OCI-M1 (cell line): ENCODE measurements at regions not wholly inside any gene's neighbourhood (a gene's known extent, or its start where the extent isn't known, plus 50 kb on each side); places are given as distances from the start of the nearest gene placed in this dataset.

Experiments
- DNase-seq: peaks from one replicate; lab custom pipeline; 2025; lab: John Stamatoyannopoulos, UW

GRCh38 chr5:57839437-57840079, 356.9 kb upstream of the ACTBL2 start:
- no peak for DNase-seq

GRCh38 chr5:57839025-57839424, 356.4 kb upstream of the ACTBL2 start:
- DNase-seq: no peak

- DNase-seq: no peak
These were observed 354.3 kb upstream of the ACTBL2 start for GRCh38 chr5:57836921-57837320.

GRCh38 chr5:57836331-57836730, 353.7 kb upstream of the ACTBL2 start:
- DNase-seq: no peak

- DNase-seq: no peak
These were observed 352.4 kb upstream of the ACTBL2 start for GRCh38 chr5:57834829-57835608.

- no peak for DNase-seq
These were observed 350.9 kb upstream of the ACTBL2 start for GRCh38 chr5:57833489-57833888.

GRCh38 chr5:57832875-57833274, 350.3 kb upstream of the ACTBL2 start:
- DNase-seq: no peak

- no peak for DNase-seq
These were observed 349.3 kb upstream of the ACTBL2 start for GRCh38 chr5:57831932-57832331.

GRCh38 chr5:57831090-57831489, 348.5 kb upstream of the ACTBL2 start:
- DNase-seq: no peak

- no peak for DNase-seq
These were observed 345.6 kb upstream of the ACTBL2 start for GRCh38 chr5:57828221-57828620.

GRCh38 chr5:57825031-57825686, 342.5 kb upstream of the ACTBL2 start:
- DNase-seq: no peak

- no peak for DNase-seq
These were observed 342.0 kb upstream of the ACTBL2 start for GRCh38 chr5:57824623-57825022.

- no peak for DNase-seq
These were observed 341.4 kb upstream of the ACTBL2 start for GRCh38 chr5:57824047-57824446.

GRCh38 chr5:57822651-57823050, 340.0 kb upstream of the ACTBL2 start:
- DNase-seq: no peak

GRCh38 chr5:57818397-57818796, 335.8 kb upstream of the ACTBL2 start:
- no peak for DNase-seq

GRCh38 chr5:57817924-57818323, 335.3 kb upstream of the ACTBL2 start:
- DNase-seq: no peak

- DNase-seq: no peak
These were observed 334.4 kb upstream of the ACTBL2 start for GRCh38 chr5:57817001-57817453.

- peak; percentile 32 for DNase-seq
These were observed 333.5 kb upstream of the ACTBL2 start for GRCh38 chr5:57816108-57816507.

- DNase-seq: no peak
These were observed 323.1 kb upstream of the ACTBL2 start for GRCh38 chr5:57805732-57806131.

GRCh38 chr5:57805170-57805569, 322.6 kb upstream of the ACTBL2 start:
- no peak for DNase-seq

- no peak for DNase-seq
These were observed 321.9 kb upstream of the ACTBL2 start for GRCh38 chr5:57804505-57804904.

GRCh38 chr5:57804007-57804444, 321.4 kb upstream of the ACTBL2 start:
- DNase-seq: no peak

- DNase-seq: no peak
These were observed 319.5 kb upstream of the ACTBL2 start for GRCh38 chr5:57802131-57802530.
